ENCODE measurements at regions not wholly inside any gene's neighbourhood (a gene's known extent, or its start where the extent isn't known, plus 50 kb on each side); places are given as distances from the start of the nearest gene placed in this dataset.

- Histone ChIP-seq H3K4me3 (no peak overlapping the region), H3K4me1 (ENCODE audit: low read depth) (peaks cover 6% of the 10 kb centered on the region), H3K9me3 (no peaks in the 10 kb centered on the region), H3K36me3 (ENCODE audit: low read depth) (no peaks in the 10 kb centered on the region)
- DNase-seq: no peak
- no peak for TF ChIP-seq CTCF (IDR thresholded peaks at IDR 0.05)
- no peak for ATAC-seq
- intact Hi-C loops (cut with DNase I, micrococcal nuclease): no loop called here
Observed at GRCh38 chr12:116354950-116355783, 77.7 kb upstream of the MED13L start.

GRCh38 chr12:116358536-116358892 is 81.0 kb upstream of the MED13L start:
- H3K4me3 ChIP-seq: no peak overlapping the region
- no peak for ATAC-seq
- intact Hi-C loops (cut with DNase I, micrococcal nuclease): no loop called here

GRCh38 chr12:116358893-116359761 is 81.6 kb upstream of the MED13L start:
- DNase-seq: peak; percentile 83 to 93 (median 86)
- Histone ChIP-seq H3K4me3 (no peak overlapping the region), H3K9me3 (no peaks in the 10 kb centered on the region), H3K4me1 (ENCODE audit: low read depth) (peaks cover 6% of the 10 kb centered on the region), H3K36me3 (ENCODE audit: low read depth) (no peaks in the 10 kb centered on the region)
- TF ChIP-seq CTCF (IDR thresholded peaks at IDR 0.05): no peak
- peak; percentile 99 for ATAC-seq
- intact Hi-C loops (cut with DNase I, micrococcal nuclease): no loop called here

More at GRCh38 chr12:116358536-116358892, 81.0 kb upstream of the MED13L start:
- Histone ChIP-seq H3K36me3 (ENCODE audit: low read depth) (no peaks in the 10 kb centered on the region), H3K9me3 (no peaks in the 10 kb centered on the region), H3K4me1 (ENCODE audit: low read depth) (peaks cover 6% of the 10 kb centered on the region)
- TF ChIP-seq CTCF (IDR thresholded peaks at IDR 0.05): no peak
- DNase-seq: no peak

GRCh38 chr12:116360579-116361413 is 83.3 kb upstream of the MED13L start:
- H3K4me3 ChIP-seq: no peak overlapping the region
- TF ChIP-seq CTCF (IDR thresholded peaks at IDR 0.05): no peak
- no peaks in the 10 kb centered on the region for H3K9me3 ChIP-seq
- ATAC-seq (no peak), DNase-seq (no peak)
- H3K4me1 ChIP-seq (ENCODE audit: low read depth): peaks cover 9% of the 10 kb centered on the region
- H3K36me3 ChIP-seq (ENCODE audit: low read depth): no peaks in the 10 kb centered on the region
- intact Hi-C loops (cut with DNase I, micrococcal nuclease): no loop called here
